GM13977 (cell line): ENCODE measurements at regions not wholly inside any gene's neighbourhood (a gene's known extent, or its start where the extent isn't known, plus 50 kb on each side); places are given as distances from the start of the nearest gene placed in this dataset.
"Not testable (repeated sequence)": the region's sequence is repeated elsewhere in the genome, so short reads cannot be mapped to it uniquely, and the experiment has no call there.

ENCODE experiments used
- DNase-seq: peaks from one replicate; pipeline ENCODE4 v3.0.0; 2012; ENCODE audit warnings: low spot score
- in situ Hi-C: fragments of 300-500 bp; cut with MboI; formaldehyde crosslinking; loops from one replicate; pipeline ENCODE4 v1.12.0; 2022; ENCODE audit warnings: low sequenced_read_pairs, low pct_unique_long_range_greater_than_20kb, mixed read lengths, inconsistent platforms; ENCODE audit not compliant: unreplicated experiment
- TF ChIP-seq, protein P1 (sequence below): IDR thresholded peaks from 2 replicates; pipeline ENCODE4 v1.5.1; 2012; ENCODE audit warnings: mild to moderate bottlenecking, control low read depth; ENCODE audit not compliant: insufficient read depth; ENCODE audit errors: extremely low read depth, missing control alignments

DNA sequence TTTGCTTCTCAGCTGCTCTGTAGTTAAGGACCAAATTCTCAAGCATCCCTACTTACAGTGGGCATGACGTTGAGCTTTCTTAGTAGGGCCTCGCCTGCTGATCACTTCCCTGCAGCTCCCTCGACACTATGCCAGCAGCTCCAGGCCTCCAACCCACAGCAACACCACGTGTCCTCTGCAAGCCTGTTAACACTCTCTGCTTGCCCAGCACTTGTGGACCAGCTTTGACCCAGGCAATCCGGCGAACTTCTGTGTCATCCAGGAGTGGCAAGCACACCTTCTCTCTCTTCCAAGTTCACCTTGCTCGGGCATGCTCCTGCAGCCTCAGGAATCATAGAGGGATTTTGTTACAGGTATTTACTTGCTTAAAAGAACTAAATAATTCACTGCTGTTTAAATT is 138.6 kb upstream of the FHL2 start:
- in situ Hi-C loops: loop anchor here (10.0 kb wide), 1 partner anchor 153 kb away; no protein-coding TSS in a partner anchor
- TF ChIP-seq, protein P1, sequence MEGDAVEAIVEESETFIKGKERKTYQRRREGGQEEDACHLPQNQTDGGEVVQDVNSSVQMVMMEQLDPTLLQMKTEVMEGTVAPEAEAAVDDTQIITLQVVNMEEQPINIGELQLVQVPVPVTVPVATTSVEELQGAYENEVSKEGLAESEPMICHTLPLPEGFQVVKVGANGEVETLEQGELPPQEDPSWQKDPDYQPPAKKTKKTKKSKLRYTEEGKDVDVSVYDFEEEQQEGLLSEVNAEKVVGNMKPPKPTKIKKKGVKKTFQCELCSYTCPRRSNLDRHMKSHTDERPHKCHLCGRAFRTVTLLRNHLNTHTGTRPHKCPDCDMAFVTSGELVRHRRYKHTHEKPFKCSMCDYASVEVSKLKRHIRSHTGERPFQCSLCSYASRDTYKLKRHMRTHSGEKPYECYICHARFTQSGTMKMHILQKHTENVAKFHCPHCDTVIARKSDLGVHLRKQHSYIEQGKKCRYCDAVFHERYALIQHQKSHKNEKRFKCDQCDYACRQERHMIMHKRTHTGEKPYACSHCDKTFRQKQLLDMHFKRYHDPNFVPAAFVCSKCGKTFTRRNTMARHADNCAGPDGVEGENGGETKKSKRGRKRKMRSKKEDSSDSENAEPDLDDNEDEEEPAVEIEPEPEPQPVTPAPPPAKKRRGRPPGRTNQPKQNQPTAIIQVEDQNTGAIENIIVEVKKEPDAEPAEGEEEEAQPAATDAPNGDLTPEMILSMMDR: no peak
- DNase-seq: no peak

DNA sequence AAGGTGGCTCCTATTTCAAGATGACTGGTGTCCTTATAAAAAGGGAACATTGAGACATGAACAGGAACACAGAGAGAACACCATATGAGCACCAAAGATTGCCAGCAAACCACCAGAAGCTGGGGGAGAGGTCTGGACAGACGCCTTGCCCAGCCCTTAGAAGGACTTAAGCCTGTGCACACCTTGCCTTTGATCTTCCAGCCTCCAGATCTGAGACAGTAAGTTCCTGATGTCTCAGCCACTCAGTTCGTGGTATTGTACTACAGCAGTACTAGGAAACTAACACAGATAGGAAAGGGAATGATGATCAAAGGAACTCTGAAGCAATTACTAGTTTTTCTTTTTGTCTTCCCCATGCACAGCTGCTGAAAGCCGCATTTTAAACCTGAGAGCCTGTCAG is 137.3 kb upstream of the FHL2 start:
- DNase-seq: no peak
- TF ChIP-seq, protein P1: no peak
- in situ Hi-C loops: loop anchor here (10.0 kb wide), 1 partner anchor 151 kb away; no protein-coding TSS in a partner anchor

DNA sequence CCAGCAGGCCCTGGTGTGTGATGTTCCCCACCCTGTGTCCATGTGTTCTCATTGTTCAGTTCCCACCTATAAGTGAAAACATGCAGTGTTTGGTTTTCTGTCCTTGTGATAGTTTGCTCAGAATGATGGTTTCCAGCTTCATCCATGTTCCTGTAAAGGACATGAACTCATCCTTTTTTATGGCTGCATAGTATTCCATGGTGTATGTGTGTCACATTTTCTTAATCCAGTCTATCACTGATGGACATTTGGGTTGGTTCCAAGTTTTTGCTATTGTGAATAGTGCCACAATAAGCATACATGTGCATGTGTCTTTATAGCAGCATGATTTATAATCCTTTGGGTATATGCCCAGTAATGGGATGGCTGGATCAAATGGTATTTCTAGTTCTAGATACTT is 130.4 kb upstream of the FHL2 start:
- DNase-seq, in situ Hi-C loops: not testable (repeated sequence)

DNA sequence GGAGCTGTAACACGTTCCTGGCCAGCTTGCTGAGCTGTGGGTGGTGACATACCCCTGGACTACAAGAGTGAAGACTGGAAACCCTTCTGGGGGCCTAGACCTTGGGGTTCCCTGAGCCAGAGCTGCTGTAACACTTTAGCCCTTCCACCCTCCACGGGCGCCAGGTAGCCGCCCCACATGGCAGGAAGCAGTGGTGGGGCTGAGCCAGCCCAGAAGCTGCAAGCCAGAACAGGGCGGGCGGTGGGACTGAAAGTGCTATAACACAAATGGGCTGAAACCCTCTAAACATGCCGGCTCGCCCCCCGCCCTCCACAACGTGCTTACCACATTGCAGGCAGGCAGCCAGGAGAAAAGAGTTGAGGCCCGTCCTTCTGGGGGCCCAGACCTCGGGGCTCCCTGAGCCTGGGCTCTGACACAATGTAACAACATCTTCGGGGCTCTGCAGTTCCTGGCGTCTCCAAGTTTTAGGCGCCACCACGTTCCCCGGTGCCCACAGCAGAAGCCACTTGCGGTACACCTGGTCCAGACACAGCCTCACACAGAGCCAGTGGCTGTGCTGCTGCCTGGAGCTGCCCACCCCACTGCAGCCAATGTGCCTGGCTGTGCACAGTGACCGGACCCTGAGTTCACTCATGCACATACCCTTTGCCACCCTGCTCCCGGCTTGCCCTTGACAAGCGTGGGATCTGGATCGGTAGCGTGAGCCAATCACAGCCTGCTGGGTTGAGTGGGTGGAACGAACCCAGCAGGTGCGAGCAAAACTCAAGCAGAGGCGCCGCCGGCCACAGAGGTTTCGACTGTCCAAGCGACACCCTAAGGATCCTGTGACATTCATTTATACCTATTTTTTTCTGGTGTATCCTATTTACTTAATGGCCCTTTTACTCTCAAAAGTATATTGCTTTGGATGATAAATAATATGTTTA is 127.4 kb upstream of the FHL2 start:
- DNase-seq: no peak
- TF ChIP-seq, protein P1: no peak
- in situ Hi-C loops: no loop called here

DNA sequence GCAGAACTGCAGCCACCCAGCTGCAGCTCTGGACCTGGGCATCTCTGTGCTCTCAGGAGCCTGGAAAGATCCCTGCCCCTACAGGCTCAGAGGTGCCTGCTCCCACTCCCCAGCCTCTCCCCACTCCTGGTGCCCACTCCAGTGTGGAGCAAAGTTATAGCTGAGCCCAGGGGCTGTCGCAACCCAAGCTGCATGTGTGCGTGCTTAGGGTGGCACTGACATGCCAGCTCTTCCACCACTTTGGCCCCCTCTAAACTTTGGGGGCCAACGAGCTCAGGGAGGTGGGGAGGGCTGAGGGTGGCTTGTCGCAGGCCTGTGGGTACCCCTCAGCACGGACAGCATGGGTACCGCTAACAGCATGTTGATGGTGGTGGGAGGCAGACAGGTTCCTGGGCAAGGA is 126.3 kb upstream of the FHL2 start:
- in situ Hi-C loops: no loop called here
- no peak for DNase-seq
- TF ChIP-seq, protein P1: no peak

DNA sequence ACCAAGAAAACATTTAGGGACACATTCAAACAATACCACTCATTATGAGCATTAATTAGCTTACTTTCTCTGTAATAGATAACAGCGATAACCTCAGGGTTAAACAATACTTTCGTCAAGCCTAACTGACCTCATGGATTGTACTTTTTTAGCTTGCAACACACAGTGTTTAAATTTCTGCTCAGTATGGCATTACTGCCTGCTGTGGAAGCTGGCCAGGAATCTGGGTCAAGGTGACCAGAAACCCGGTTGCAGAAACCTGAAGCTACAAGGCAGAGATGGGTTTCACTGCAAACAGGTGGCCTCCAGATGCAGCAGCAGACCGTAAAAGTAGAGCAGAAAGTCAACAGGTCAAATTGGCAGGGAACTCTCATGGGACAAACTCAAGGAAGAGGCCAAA is 123.8 kb upstream of the FHL2 start:
- in situ Hi-C loops: no loop called here
- no peak for DNase-seq
- TF ChIP-seq, protein P1: no peak

DNA sequence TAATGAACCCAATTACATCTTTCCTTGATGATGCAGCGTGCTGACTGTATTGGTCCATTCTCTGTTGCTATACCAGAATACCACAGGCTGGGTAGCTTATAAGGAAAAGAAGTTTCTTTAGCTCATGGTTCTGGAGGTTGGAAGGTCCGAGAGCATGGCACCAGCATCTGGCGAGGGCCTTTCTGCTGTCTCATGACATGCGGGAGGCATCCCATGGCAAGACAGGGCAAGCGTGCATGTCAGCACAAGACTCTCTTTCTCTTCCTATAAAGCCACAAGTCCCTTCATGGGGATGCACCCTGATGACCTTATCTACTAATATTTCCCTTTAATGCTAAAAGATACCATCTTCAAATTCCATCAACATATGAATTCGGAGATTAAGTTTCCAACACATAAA is 122.8 kb upstream of the FHL2 start:
- in situ Hi-C loops: no loop called here
- no peak for DNase-seq
- TF ChIP-seq, protein P1: no peak
